ENCODE measurements at regions not wholly inside any gene's neighbourhood (a gene's known extent, or its start where the extent isn't known, plus 50 kb on each side); places are given as distances from the start of the nearest gene placed in this dataset.
A peak's percentile ranks its signal among the peaks of the same experiment; 100 is the strongest.

DNA sequence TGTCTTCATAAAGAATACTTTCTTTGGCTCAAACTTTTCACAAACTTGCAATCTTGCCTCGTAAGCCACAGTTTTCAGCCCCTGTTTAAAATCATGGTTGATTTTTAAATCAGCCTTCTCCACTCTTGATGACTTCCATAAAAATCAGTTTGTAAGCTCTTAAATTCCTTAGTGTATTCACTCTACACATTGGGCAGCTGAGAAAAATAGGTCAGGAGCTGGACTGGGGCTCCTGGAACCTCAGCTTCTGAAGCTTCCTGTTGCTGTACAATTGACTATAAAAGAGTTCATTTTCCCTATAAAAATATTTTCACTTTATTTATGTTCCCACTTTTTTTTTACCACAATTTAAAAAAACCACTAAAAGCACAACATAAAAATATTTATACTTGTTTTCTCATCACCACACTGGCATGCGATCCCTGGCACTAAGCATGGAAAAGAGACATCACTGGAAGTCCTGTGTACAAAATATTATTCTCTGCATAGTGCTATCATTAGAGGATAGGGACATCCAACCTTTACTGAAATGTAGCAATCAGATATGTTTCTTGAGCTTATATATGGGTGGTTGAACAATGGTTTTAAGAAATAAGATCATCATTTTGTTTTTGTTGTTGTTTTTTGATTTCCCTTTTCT lies 345.7 kb downstream of the FBXO8 start:
- no peak for TF ChIP-seq CTCF (conservative IDR thresholded peaks at IDR 0.05)
- H4K5ac ChIP-seq (ENCODE audit: insufficient read length, low read depth, low read length): no peak overlapping the region
- H3K9me3 ChIP-seq (ENCODE audit: control insufficient read depth, low read depth, low read length): no peaks in the 10 kb centered on the region
- H4K91ac ChIP-seq (ENCODE audit: insufficient read length, low read depth, low read length): no peak overlapping the region
- H4K20me1 ChIP-seq (ENCODE audit: control insufficient read depth, insufficient read depth, insufficient read length): no peaks in the 10 kb centered on the region
- Mint-ChIP-seq H3K27ac (0 out of 7 replicates have a peak overlapping the region, but pooled peaks of 1 of the 3 experiments have one; percentile 70), H3K27me3 (ENCODE audit: low read depth) (no peaks in the 10 kb centered on the region), H3K4me1 (peaks cover 13 to 22% of the 10 kb centered on the region in 2 experiments), H3K9me3 (no peaks in the 10 kb centered on the region), H3K4me3 (no peak overlapping the region), H3K36me3 (ENCODE audit: insufficient read depth in 1 of 3, low read depth in 3 of 3) (no peaks in the 10 kb centered on the region)
- no peak overlapping the region for H3K9ac ChIP-seq (ENCODE audit: extremely low read depth, insufficient read length, low read length)
- H3K4me2 ChIP-seq (ENCODE audit: insufficient read depth, insufficient read length, low read length): no peak overlapping the region
- H3T11ph ChIP-seq (ENCODE audit: low read length): no peak overlapping the region
- H3K27me3 ChIP-seq (ENCODE audit: insufficient read depth, low read length): no peaks in the 10 kb centered on the region
- no peak overlapping the region for H2BK5ac ChIP-seq (ENCODE audit: insufficient read length, low read length)
- no peaks in the 10 kb centered on the region for H3K79me1 ChIP-seq (ENCODE audit: insufficient read depth, low read depth, low read length, poor library complexity, severe bottlenecking)
- H2BK12ac ChIP-seq (ENCODE audit: insufficient read length, low read depth, low read length): no peak overlapping the region
- H2AFZ ChIP-seq (ENCODE audit: low read length): no peak overlapping the region
- no peak overlapping the region for H3K56ac ChIP-seq (ENCODE audit: insufficient read length, low read depth, low read length)
- no peaks in the 10 kb centered on the region for H3K23me2 ChIP-seq (ENCODE audit: insufficient read length, low read depth, low read length, poor library complexity, severe bottlenecking)
- no peak overlapping the region for H3K27ac ChIP-seq (ENCODE audit: insufficient read length, low read depth, low read length)
- no peak overlapping the region for H3K23ac ChIP-seq (ENCODE audit: insufficient read length, low read depth, low read length)
- no peak overlapping the region for H2AK5ac ChIP-seq (ENCODE audit: insufficient read length, low read length)
- H3K4me1 ChIP-seq (ENCODE audit: insufficient read depth, low read length): peaks cover 4% of the 10 kb centered on the region
- H2BK20ac ChIP-seq (ENCODE audit: low read depth, low read length, poor library complexity, severe bottlenecking): no peak overlapping the region
- no peak overlapping the region for H3K18ac ChIP-seq (ENCODE audit: insufficient read length, low read depth, low read length)
- DNase-seq: no peak
- no CpG with 5 or more reads among the region's 2 CpGs for WGBS (ENCODE audit: extremely low coverage, insufficient read length, low lambda C conversion rate)
- H3K14ac ChIP-seq (ENCODE audit: insufficient read depth, low read length): no peak overlapping the region
- H3K4ac ChIP-seq (ENCODE audit: low read depth, low read length): no peak overlapping the region
- no peak overlapping the region for H4K8ac ChIP-seq (replicated peaks; ENCODE audit: insufficient read length, low read depth, low read length)
- no peak overlapping the region for H2BK15ac ChIP-seq (ENCODE audit: low read depth, low read length)
- H3K79me2 ChIP-seq (ENCODE audit: insufficient read depth, low read length): no peaks in the 10 kb centered on the region
- H2BK120ac ChIP-seq (ENCODE audit: low read depth, low read length, poor library complexity, severe bottlenecking): no peak overlapping the region
